GM10266 (cell line): ENCODE measurements at regions not wholly inside any gene's neighbourhood (a gene's known extent, or its start where the extent isn't known, plus 50 kb on each side); places are given as distances from the start of the nearest gene placed in this dataset.

Experiments
- DNase-seq: peaks from one replicate; pipeline ENCODE4 v3.0.0; 2012; ENCODE audit errors: extremely low spot score
- TF ChIP-seq, protein P1 (sequence below): IDR thresholded peaks from 2 replicates; pipeline ENCODE4 v1.5.1; 2012; ENCODE audit warnings: mild to moderate bottlenecking, low read depth; ENCODE audit not compliant: control insufficient read depth, insufficient read depth; ENCODE audit errors: missing control alignments

- DNase-seq, result no peak
- TF ChIP-seq, protein P1, sequence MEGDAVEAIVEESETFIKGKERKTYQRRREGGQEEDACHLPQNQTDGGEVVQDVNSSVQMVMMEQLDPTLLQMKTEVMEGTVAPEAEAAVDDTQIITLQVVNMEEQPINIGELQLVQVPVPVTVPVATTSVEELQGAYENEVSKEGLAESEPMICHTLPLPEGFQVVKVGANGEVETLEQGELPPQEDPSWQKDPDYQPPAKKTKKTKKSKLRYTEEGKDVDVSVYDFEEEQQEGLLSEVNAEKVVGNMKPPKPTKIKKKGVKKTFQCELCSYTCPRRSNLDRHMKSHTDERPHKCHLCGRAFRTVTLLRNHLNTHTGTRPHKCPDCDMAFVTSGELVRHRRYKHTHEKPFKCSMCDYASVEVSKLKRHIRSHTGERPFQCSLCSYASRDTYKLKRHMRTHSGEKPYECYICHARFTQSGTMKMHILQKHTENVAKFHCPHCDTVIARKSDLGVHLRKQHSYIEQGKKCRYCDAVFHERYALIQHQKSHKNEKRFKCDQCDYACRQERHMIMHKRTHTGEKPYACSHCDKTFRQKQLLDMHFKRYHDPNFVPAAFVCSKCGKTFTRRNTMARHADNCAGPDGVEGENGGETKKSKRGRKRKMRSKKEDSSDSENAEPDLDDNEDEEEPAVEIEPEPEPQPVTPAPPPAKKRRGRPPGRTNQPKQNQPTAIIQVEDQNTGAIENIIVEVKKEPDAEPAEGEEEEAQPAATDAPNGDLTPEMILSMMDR, result no peak
Measured at GRCh38 chr2:128541448-128541847, 222.8 kb upstream of the HS6ST1 start.

DNA sequence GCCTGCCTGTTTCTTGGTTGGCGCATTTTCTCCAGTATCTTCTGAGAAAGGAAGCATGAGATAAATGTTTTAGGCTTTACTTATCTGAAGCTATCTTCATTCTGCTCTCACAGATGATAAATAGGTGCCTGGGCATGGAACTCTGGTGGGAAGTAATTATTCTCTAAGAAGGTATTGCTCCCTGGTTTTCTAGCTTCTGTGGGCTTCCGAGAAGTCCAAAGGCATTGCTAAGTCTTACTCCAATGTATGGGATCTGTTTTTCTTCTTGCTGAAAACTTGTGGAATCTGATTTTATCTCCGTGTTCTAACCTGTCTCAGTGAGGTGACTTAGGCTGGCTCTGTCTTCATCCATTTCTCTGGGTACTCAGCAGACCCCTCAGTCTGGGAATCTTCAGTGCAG lies 224.4 kb upstream of the HS6ST1 start:
- DNase-seq, result no peak
- TF ChIP-seq, protein P1, result no peak

GRCh38 chr2:128543646-128544045 lies 225.0 kb upstream of the HS6ST1 start:
- DNase-seq, result no peak
- TF ChIP-seq, protein P1, result no peak

GRCh38 chr2:128544321-128545037 lies 225.8 kb upstream of the HS6ST1 start:
- no peak for DNase-seq
- TF ChIP-seq, protein P1, result no peak

GRCh38 chr2:128545085-128545484 lies 226.4 kb upstream of the HS6ST1 start:
- TF ChIP-seq, protein P1, result no peak
- DNase-seq, result no peak

GRCh38 chr2:128545829-128546228 lies 227.2 kb upstream of the HS6ST1 start:
- TF ChIP-seq, protein P1, result no peak
- no peak for DNase-seq

GRCh38 chr2:128547667-128548066 lies 229.0 kb upstream of the HS6ST1 start:
- TF ChIP-seq, protein P1, result no peak
- DNase-seq, result no peak
